HEK293 (cell line): ENCODE measurements at regions not wholly inside any gene's neighbourhood (a gene's known extent, or its start where the extent isn't known, plus 50 kb on each side); places are given as distances from the start of the nearest gene placed in this dataset.

Experiments used
- CTCF ChIA-PET: fragments of 350-600 bp; formaldehyde crosslinking; extraction: SDS; loops from one replicate; lab custom pipeline; 2021; ENCODE audit warnings: antibody characterized with exemption; lab: Yijun Ruan, JAX
- POLR2A ChIA-PET: fragments of 300-600 bp; formaldehyde crosslinking; extraction: SDS; loops from one replicate; lab custom pipeline; 2020; ENCODE audit warnings: antibody characterized with exemption, inconsistent platforms; lab: Yijun Ruan, JAX
- H3K27ac ChIP-seq: fragments of 200-500 bp; sonication (Bioruptor generic); 2 replicates; pipeline ENCODE4 v1.5.1; 2014; ENCODE audit warnings: low read depth, low read length, control low read depth, inconsistent platforms; ENCODE audit errors: extremely low read depth
- H3K36me3 ChIP-seq, 2 experiments: fragments of 200-500 bp in 1 of 2; sonication (Bioruptor generic) in 1 of 2; 1 replicate in 1 of 2; 2 replicates in 1 of 2; pipeline ENCODE4 v1.5.1; 2014 to 2017; ENCODE audit warnings: inconsistent platforms in 2 of 2, low read length in 2 of 2; ENCODE audit not compliant: control insufficient read depth in 2 of 2, insufficient read depth in 1 of 2
- H3K4me1 ChIP-seq: fragments of 200-500 bp; sonication (Bioruptor generic); 2 replicates; pipeline ENCODE4 v1.5.1; 2014; ENCODE audit warnings: mild to moderate bottlenecking, low read length, inconsistent platforms; ENCODE audit not compliant: control insufficient read depth, insufficient read depth
- H3K4me3 ChIP-seq: 2 replicates; pipeline ENCODE4 v1.5.1; 2011; ENCODE audit warnings: low read depth, mild to moderate bottlenecking, control low read depth, low read length, moderate library complexity
- H3K9me3 ChIP-seq: fragments of 200-500 bp; sonication (Bioruptor generic); 2 replicates; pipeline ENCODE4 v1.5.1; 2014; ENCODE audit warnings: low read depth, low read length, inconsistent platforms; ENCODE audit not compliant: control insufficient read depth, insufficient read depth
- KLF9 ChIP-seq: fragments of 450-650 bp; formaldehyde crosslinking; IDR thresholded peaks from 2 replicates; pipeline ENCODE4 v1.5.1; 2016; ENCODE audit warnings: missing biosample characterization, missing genetic modification characterization, low read depth
- PRDM6 ChIP-seq: fragments of 450-650 bp; formaldehyde crosslinking; IDR thresholded peaks from 2 replicates; pipeline ENCODE4 v1.5.1; 2017; ENCODE audit warnings: missing biosample characterization, missing genetic modification characterization
- RBAK ChIP-seq: fragments of 450-650 bp; formaldehyde crosslinking; IDR thresholded peaks from 2 replicates; pipeline ENCODE4 v1.5.1; 2016; ENCODE audit warnings: missing biosample characterization, missing genetic modification characterization
- REPIN1 ChIP-seq: fragments of 450-650 bp; formaldehyde crosslinking; IDR thresholded peaks from 2 replicates; pipeline ENCODE4 v1.5.1; 2017; ENCODE audit warnings: missing biosample characterization, missing genetic modification characterization, low read depth
- ZBTB17 ChIP-seq: fragments of 450-650 bp; formaldehyde crosslinking; IDR thresholded peaks from 2 replicates; pipeline ENCODE4 v1.5.1; 2016; ENCODE audit warnings: missing biosample characterization, missing genetic modification characterization
- ZFP69B ChIP-seq: fragments of 450-650 bp; formaldehyde crosslinking; IDR thresholded peaks from 2 replicates; pipeline ENCODE4 v1.5.1; 2016; ENCODE audit warnings: missing biosample characterization, missing genetic modification characterization
- ZNF155 ChIP-seq: fragments of 450-650 bp; formaldehyde crosslinking; IDR thresholded peaks from 2 replicates; pipeline ENCODE4 v1.5.1; 2016; ENCODE audit warnings: missing biosample characterization, missing genetic modification characterization
- ZNF248 ChIP-seq: fragments of 450-650 bp; formaldehyde crosslinking; IDR thresholded peaks from 2 replicates; pipeline ENCODE4 v1.5.1; 2017; ENCODE audit warnings: missing biosample characterization, missing genetic modification characterization
- ZNF280D ChIP-seq: fragments of 450-650 bp; formaldehyde crosslinking; IDR thresholded peaks from 2 replicates; pipeline ENCODE4 v1.5.1; 2016; ENCODE audit warnings: missing biosample characterization, missing genetic modification characterization
- ZNF354C ChIP-seq: fragments of 450-650 bp; formaldehyde crosslinking; IDR thresholded peaks from 2 replicates; pipeline ENCODE4 v1.5.1; 2016; ENCODE audit warnings: missing biosample characterization, missing genetic modification characterization, low read depth, borderline replicate concordance
- ZNF398 ChIP-seq: fragments of 450-650 bp; formaldehyde crosslinking; IDR thresholded peaks from 2 replicates; pipeline ENCODE4 v1.5.1; 2017; ENCODE audit warnings: missing biosample characterization, missing genetic modification characterization
- ZNF423 ChIP-seq: fragments of 450-650 bp; formaldehyde crosslinking; IDR thresholded peaks from 2 replicates; pipeline ENCODE4 v1.5.1; 2016; ENCODE audit warnings: missing biosample characterization, missing genetic modification characterization
- ZNF561 ChIP-seq: fragments of 450-650 bp; IDR thresholded peaks from 2 replicates; pipeline ENCODE4 v1.5.1; 2018; ENCODE audit warnings: missing biosample characterization, missing genetic modification characterization, borderline replicate concordance
- ZNF600 ChIP-seq: fragments of 450-650 bp; formaldehyde crosslinking; IDR thresholded peaks from 2 replicates; pipeline ENCODE4 v1.5.1; 2016; ENCODE audit warnings: missing biosample characterization, missing genetic modification characterization
- ZNF629 ChIP-seq: fragments of 450-650 bp; formaldehyde crosslinking; IDR thresholded peaks from 2 replicates; pipeline ENCODE4 v1.5.1; 2017; ENCODE audit warnings: missing biosample characterization, missing genetic modification characterization
- ZNF645 ChIP-seq: fragments of 450-650 bp; formaldehyde crosslinking; IDR thresholded peaks from 2 replicates; pipeline ENCODE4; 2016; ENCODE audit warnings: missing biosample characterization, missing genetic modification characterization
- ZNF658 ChIP-seq: fragments of 450-650 bp; formaldehyde crosslinking; IDR thresholded peaks from 2 replicates; pipeline ENCODE4; 2016; ENCODE audit warnings: missing biosample characterization, missing genetic modification characterization
- ZNF664 ChIP-seq: fragments of 450-650 bp; formaldehyde crosslinking; IDR thresholded peaks from 2 replicates; pipeline ENCODE4 v1.5.1; 2016; ENCODE audit warnings: missing biosample characterization, missing genetic modification characterization
- ZNF677 ChIP-seq: fragments of 450-650 bp; IDR thresholded peaks from 2 replicates; pipeline ENCODE4 v1.5.0; 2018; ENCODE audit warnings: missing biosample characterization, mild to moderate bottlenecking, missing genetic modification characterization, moderate library complexity
- ZNF785 ChIP-seq: fragments of 450-650 bp; formaldehyde crosslinking; IDR thresholded peaks from 2 replicates; pipeline ENCODE4 v1.5.1; 2016; ENCODE audit warnings: missing biosample characterization, missing genetic modification characterization

GRCh38 chr2:188045016-188045415, 246.7 kb upstream of the GULP1 start (continued):
- TF ChIP-seq ZNF629 (tag by site-specific recombination) (no peak), KLF9 (tag by site-specific recombination) (no peak), RBAK (tag by site-specific recombination) (no peak)

GRCh38 chr2:188046437-188046836, 245.2 kb upstream of the GULP1 start:
- TF ChIP-seq ZNF664 (tag by site-specific recombination) (no peak), REPIN1 (no peak), ZNF398 (no peak), ZNF645 (tag by site-specific recombination) (no peak), ZNF561 (tag by site-specific recombination) (no peak), ZFP69B (tag by site-specific recombination) (no peak), ZNF658 (no peak), ZNF155 (tag by site-specific recombination) (no peak), PRDM6 (tag by site-specific recombination) (no peak), ZBTB17 (tag by site-specific recombination) (no peak), ZNF600 (tag by site-specific recombination) (no peak), ZNF280D (tag by site-specific recombination) (no peak), ZNF423 (tag by site-specific recombination) (no peak), ZNF248 (tag by site-specific recombination) (no peak), ZNF677 (tag by site-specific recombination) (no peak), ZNF785 (tag by site-specific recombination) (no peak), ZNF354C (tag by site-specific recombination) (no peak)
- peaks cover 10% of the 10 kb centered on the region; the same call in 1 of the 2 replicates for H3K4me1 ChIP-seq
- ChIA-PET POLR2A (no interaction called here), CTCF (no interaction called here)
- H3K9me3 ChIP-seq, result no peaks in the 10 kb centered on the region
- no peak overlapping the region for H3K27ac ChIP-seq
- H3K4me3 ChIP-seq, result no peak overlapping the region
- no peaks in the 10 kb centered on the region for H3K36me3 ChIP-seq
